GM21515 (cell line): ENCODE measurements at regions not wholly inside any gene's neighbourhood (a gene's known extent, or its start where the extent isn't known, plus 50 kb on each side); places are given as distances from the start of the nearest gene placed in this dataset.
"Not testable (repeated sequence)": the region's sequence is repeated elsewhere in the genome, so short reads cannot be mapped to it uniquely, and the experiment has no call there.

Experiments used
- ATAC-seq: cut with Tn5 transposase; IDR thresholded peaks from one replicate; pipeline ENCODE4 v1.9.1; 2021; ENCODE audit not compliant: unreplicated experiment

- no peak for ATAC-seq
These were observed 228.7 kb upstream of the ZNF385D start for GRCh38 chr3:21979706-21980105.

- no peak for ATAC-seq
These were observed 238.5 kb upstream of the ZNF385D start for GRCh38 chr3:21989341-21990042.

GRCh38 chr3:21991061-21991460 lies 240.1 kb upstream of the ZNF385D start:
- ATAC-seq = no peak

GRCh38 chr3:21995079-21995607 lies 244.1 kb upstream of the ZNF385D start:
- ATAC-seq = no peak

GRCh38 chr3:22007368-22007767 lies 256.4 kb upstream of the ZNF385D start:
- ATAC-seq = no peak

GRCh38 chr3:22010997-22011396 lies 260.0 kb upstream of the ZNF385D start:
- ATAC-seq = no peak

- no peak for ATAC-seq
These were observed 261.5 kb upstream of the ZNF385D start for GRCh38 chr3:22012471-22012870.

GRCh38 chr3:22013641-22014040 lies 262.6 kb upstream of the ZNF385D start:
- ATAC-seq = no peak

- no peak for ATAC-seq
These were observed 265.2 kb upstream of the ZNF385D start for GRCh38 chr3:22016197-22016596.

GRCh38 chr3:22024638-22025037 lies 273.6 kb upstream of the ZNF385D start:
- not testable (repeated sequence) for ATAC-seq

GRCh38 chr3:22029480-22029879 lies 278.5 kb upstream of the ZNF385D start:
- ATAC-seq = no peak

GRCh38 chr3:22039161-22039560 lies 288.2 kb upstream of the ZNF385D start:
- ATAC-seq = no peak

GRCh38 chr3:22040150-22040549 lies 289.1 kb upstream of the ZNF385D start:
- no peak for ATAC-seq

- ATAC-seq = no peak
These were observed 294.9 kb upstream of the ZNF385D start for GRCh38 chr3:22045882-22046281.

GRCh38 chr3:22063500-22063899 lies 312.5 kb upstream of the ZNF385D start:
- no peak for ATAC-seq

- ATAC-seq = no peak
These were observed 317.6 kb upstream of the ZNF385D start for GRCh38 chr3:22068619-22069018.

GRCh38 chr3:22088204-22088603 lies 337.2 kb upstream of the ZNF385D start:
- no peak for ATAC-seq

- peak; percentile 87 for ATAC-seq
These were observed 338.3 kb upstream of the ZNF385D start for GRCh38 chr3:22089284-22089683.

GRCh38 chr3:22091329-22091728 lies 340.3 kb upstream of the ZNF385D start:
- no peak for ATAC-seq

- no peak for ATAC-seq
These were observed 347.0 kb upstream of the ZNF385D start for GRCh38 chr3:22098021-22098420.

GRCh38 chr3:22101351-22101750 lies 350.3 kb upstream of the ZNF385D start:
- no peak for ATAC-seq

GRCh38 chr3:22101811-22102210 lies 350.8 kb upstream of the ZNF385D start:
- ATAC-seq = no peak

- no peak for ATAC-seq
These were observed 352.4 kb upstream of the ZNF385D start for GRCh38 chr3:22103423-22103822.
